Osteoblast (primary cell): ENCODE measurements at regions not wholly inside any gene's neighbourhood (a gene's known extent, or its start where the extent isn't known, plus 50 kb on each side); places are given as distances from the start of the nearest gene placed in this dataset.

Source experiments
- DNase-seq: peaks from one replicate; pipeline ENCODE4 v3.0.0; 2011; ENCODE audit warnings: low spot score, mixed read lengths; ENCODE audit not compliant: insufficient read length; ENCODE audit errors: missing footprints
- H2AFZ ChIP-seq: 2 replicates; pipeline ENCODE4 v1.6.0; 2011; ENCODE audit warnings: mild to moderate bottlenecking, low read length
- H3K27ac ChIP-seq: 2 replicates; pipeline ENCODE4 v1.5.1; 2011; ENCODE audit warnings: mild to moderate bottlenecking, low read depth, low read length, moderate library complexity
- H3K27me3 ChIP-seq: 2 replicates; pipeline ENCODE4 v1.6.0; 2012; ENCODE audit warnings: mild to moderate bottlenecking, control low read depth, inconsistent platforms, low read length, moderate library complexity; ENCODE audit not compliant: insufficient read depth
- H3K36me3 ChIP-seq: 2 replicates; pipeline ENCODE4 v1.5.1; 2011; ENCODE audit warnings: mild to moderate bottlenecking, low read length, control low read depth, moderate library complexity; ENCODE audit not compliant: insufficient read depth
- H3K4me1 ChIP-seq: 2 replicates; pipeline ENCODE4 v1.5.1; 2011; ENCODE audit warnings: mild to moderate bottlenecking, low read length, control low read depth, moderate library complexity; ENCODE audit not compliant: insufficient read depth
- H3K4me2 ChIP-seq: 2 replicates; pipeline ENCODE4 v1.6.0; 2011; ENCODE audit warnings: mild to moderate bottlenecking, low read length; ENCODE audit not compliant: insufficient read depth
- H3K4me3 ChIP-seq: fragments of 200-600 bp; sonication (generic); 3 replicates; pipeline ENCODE4 v1.5.1; 2012; ENCODE audit warnings: mild to moderate bottlenecking, low read length, inconsistent platforms; ENCODE audit not compliant: insufficient read depth
- H3K79me2 ChIP-seq: 2 replicates; pipeline ENCODE4 v1.6.0; 2012; ENCODE audit warnings: mild to moderate bottlenecking, low read length, control low read depth, inconsistent platforms; ENCODE audit not compliant: insufficient read depth
- H3K9me3 ChIP-seq: 2 replicates; pipeline ENCODE4 v1.5.1; 2011; ENCODE audit warnings: low read depth, low read length, control low read depth
- H4K20me1 ChIP-seq: 2 replicates; pipeline ENCODE4 v1.6.0; 2012; ENCODE audit warnings: mild to moderate bottlenecking, low read length, control low read depth; ENCODE audit not compliant: insufficient read depth
- TF ChIP-seq, protein P1 (sequence below): IDR thresholded peaks from 2 replicates; pipeline ENCODE4 v1.5.1; 2011; ENCODE audit warnings: mild to moderate bottlenecking, low read depth, low read length, moderate library complexity; ENCODE audit errors: extremely low read depth

DNA sequence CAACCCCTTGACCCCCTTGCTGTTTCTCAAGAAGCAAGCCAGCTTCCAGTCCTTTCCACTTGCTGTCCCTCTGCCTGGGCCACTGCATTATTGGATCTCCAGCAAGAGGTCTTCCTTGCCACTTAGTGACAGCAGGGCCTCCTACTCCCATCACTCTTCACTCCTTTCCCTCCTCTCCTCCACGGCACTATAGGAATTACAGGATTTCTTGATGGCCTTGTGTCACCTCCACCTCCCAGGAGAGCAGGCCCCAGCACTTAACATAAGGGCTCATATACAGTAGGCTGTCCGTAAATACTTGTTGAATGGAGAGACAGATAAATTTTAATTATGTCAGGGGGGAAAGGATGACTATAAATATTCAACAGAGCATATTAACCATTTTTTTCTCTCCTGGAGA, 129.4 kb downstream of the SP3 start:
- no peaks in the 10 kb centered on the region for H4K20me1 ChIP-seq
- no peaks in the 10 kb centered on the region for H3K9me3 ChIP-seq
- no peak overlapping the region for H3K4me2 ChIP-seq
- peaks cover 17% of the 10 kb centered on the region for H3K4me1 ChIP-seq
- no peak overlapping the region for H3K27ac ChIP-seq
- no peaks in the 10 kb centered on the region for H3K36me3 ChIP-seq
- TF ChIP-seq, protein P1, sequence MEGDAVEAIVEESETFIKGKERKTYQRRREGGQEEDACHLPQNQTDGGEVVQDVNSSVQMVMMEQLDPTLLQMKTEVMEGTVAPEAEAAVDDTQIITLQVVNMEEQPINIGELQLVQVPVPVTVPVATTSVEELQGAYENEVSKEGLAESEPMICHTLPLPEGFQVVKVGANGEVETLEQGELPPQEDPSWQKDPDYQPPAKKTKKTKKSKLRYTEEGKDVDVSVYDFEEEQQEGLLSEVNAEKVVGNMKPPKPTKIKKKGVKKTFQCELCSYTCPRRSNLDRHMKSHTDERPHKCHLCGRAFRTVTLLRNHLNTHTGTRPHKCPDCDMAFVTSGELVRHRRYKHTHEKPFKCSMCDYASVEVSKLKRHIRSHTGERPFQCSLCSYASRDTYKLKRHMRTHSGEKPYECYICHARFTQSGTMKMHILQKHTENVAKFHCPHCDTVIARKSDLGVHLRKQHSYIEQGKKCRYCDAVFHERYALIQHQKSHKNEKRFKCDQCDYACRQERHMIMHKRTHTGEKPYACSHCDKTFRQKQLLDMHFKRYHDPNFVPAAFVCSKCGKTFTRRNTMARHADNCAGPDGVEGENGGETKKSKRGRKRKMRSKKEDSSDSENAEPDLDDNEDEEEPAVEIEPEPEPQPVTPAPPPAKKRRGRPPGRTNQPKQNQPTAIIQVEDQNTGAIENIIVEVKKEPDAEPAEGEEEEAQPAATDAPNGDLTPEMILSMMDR: no peak
- DNase-seq: no peak
- no peak overlapping the region for H3K4me3 ChIP-seq
- H3K79me2 ChIP-seq: no peaks in the 10 kb centered on the region
- no peak overlapping the region for H2AFZ ChIP-seq
- peaks cover 2% of the 10 kb centered on the region for H3K27me3 ChIP-seq

DNA sequence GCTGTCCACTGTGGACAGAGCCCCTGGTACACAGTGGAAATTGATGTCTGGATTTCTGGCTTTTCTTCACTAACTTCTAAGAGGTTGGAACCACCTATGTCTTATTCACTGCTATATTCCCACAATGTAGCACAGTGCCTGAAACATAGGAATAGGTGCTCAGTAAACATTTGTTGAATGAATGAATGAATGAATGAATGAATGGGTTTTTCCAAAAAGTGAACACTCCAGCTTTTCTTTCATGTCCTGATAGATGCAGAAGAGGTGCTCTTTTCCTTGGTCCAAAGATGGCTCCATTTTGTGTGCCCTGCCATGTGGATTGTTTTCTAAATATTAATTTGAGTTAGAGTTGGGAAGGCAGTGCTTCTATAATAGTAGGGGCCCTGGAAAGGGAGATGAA, 124.1 kb downstream of the SP3 start:
- no peak overlapping the region for H3K27ac ChIP-seq
- no peaks in the 10 kb centered on the region for H3K79me2 ChIP-seq
- no peaks in the 10 kb centered on the region for H3K9me3 ChIP-seq
- H4K20me1 ChIP-seq: no peaks in the 10 kb centered on the region
- no peak overlapping the region for H3K4me3 ChIP-seq
- no peak for DNase-seq
- no peaks in the 10 kb centered on the region for H3K4me1 ChIP-seq
- TF ChIP-seq, protein P1: no peak
- no peak overlapping the region for H3K4me2 ChIP-seq
- H3K27me3 ChIP-seq: peaks cover 37% of the 10 kb centered on the region
- no peak overlapping the region for H2AFZ ChIP-seq
- no peaks in the 10 kb centered on the region for H3K36me3 ChIP-seq

DNA sequence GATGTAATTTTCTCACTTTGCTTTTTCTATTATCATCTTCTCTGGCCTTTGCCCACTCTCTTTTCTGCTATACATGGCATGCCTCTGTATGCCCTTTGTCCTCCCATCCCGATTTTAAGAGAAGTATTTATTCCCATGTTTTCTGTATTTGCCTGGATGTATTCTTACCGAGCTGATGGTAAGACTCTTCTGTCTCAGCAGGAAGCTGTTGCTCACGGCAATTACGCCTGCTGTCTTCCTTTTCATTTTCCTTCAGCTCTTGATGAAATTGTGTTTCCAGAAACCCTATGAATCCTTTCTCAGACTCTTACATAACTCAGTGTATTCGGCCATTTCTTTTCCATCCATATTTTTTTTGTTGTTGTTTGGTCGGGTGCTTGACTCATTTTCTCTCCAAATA, 121.6 kb downstream of the SP3 start:
- no peak overlapping the region for H3K4me2 ChIP-seq
- H3K27ac ChIP-seq: no peak overlapping the region
- no peaks in the 10 kb centered on the region for H3K9me3 ChIP-seq
- peaks cover 37% of the 10 kb centered on the region for H3K27me3 ChIP-seq
- no peaks in the 10 kb centered on the region for H3K79me2 ChIP-seq
- H2AFZ ChIP-seq: no peak overlapping the region
- TF ChIP-seq, protein P1: no peak
- no peaks in the 10 kb centered on the region for H4K20me1 ChIP-seq
- H3K36me3 ChIP-seq: no peaks in the 10 kb centered on the region
- no peaks in the 10 kb centered on the region for H3K4me1 ChIP-seq
- DNase-seq: no peak
- no peak overlapping the region for H3K4me3 ChIP-seq

DNA sequence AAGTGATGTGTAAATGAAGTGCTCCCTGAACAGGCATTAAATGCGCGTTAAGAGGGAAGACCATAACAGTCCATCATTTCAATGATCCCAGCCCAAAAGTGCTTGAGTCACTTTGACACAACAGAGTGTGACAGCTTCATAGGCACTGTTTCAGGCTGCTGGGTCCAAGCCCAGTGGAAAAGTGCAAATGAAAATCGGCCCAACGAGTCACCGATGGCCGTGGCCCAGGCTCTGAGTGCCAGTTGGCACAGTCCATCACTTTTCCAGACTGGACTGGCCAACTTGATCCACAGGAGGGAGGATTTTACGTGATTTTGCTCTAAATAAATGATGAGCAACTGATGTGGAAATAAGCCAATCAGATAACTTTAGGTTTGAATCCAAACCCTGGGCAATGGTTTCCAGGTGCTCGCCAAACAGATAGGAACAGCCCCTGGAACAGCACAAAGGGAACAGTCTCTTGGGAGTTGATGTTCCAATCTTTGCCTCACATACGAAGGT, 114.0 kb downstream of the SP3 start:
- H3K4me3 ChIP-seq: no peak overlapping the region
- H3K4me2 ChIP-seq: peak overlapping the region; percentile 32
- H3K36me3 ChIP-seq: no peaks in the 10 kb centered on the region
- H3K27me3 ChIP-seq: peaks cover 18% of the 10 kb centered on the region
- H3K27ac ChIP-seq: no peak overlapping the region
- H3K4me1 ChIP-seq: peaks cover 16% of the 10 kb centered on the region
- TF ChIP-seq, protein P1: no peak
- no peaks in the 10 kb centered on the region for H4K20me1 ChIP-seq
- DNase-seq: no peak
- H3K9me3 ChIP-seq: no peaks in the 10 kb centered on the region
- peak overlapping the region; percentile 55 for H2AFZ ChIP-seq
- no peaks in the 10 kb centered on the region for H3K79me2 ChIP-seq
